ENCODE measurements at regions not wholly inside any gene's neighbourhood (a gene's known extent, or its start where the extent isn't known, plus 50 kb on each side); places are given as distances from the start of the nearest gene placed in this dataset.
A peak's percentile ranks its signal among the peaks of the same experiment; 100 is the strongest.
"Not testable (repeated sequence)": the region's sequence is repeated elsewhere in the genome, so short reads cannot be mapped to it uniquely, and the experiment has no call there.

GRCh38 chr16:29184738-29185438, 200.0 kb downstream of the LAT start:
- DNase-seq (ENCODE audit: low read depth); H3K4me3 ChIP-seq (ENCODE audit: low read depth, low read length): not testable (repeated sequence)

DNA sequence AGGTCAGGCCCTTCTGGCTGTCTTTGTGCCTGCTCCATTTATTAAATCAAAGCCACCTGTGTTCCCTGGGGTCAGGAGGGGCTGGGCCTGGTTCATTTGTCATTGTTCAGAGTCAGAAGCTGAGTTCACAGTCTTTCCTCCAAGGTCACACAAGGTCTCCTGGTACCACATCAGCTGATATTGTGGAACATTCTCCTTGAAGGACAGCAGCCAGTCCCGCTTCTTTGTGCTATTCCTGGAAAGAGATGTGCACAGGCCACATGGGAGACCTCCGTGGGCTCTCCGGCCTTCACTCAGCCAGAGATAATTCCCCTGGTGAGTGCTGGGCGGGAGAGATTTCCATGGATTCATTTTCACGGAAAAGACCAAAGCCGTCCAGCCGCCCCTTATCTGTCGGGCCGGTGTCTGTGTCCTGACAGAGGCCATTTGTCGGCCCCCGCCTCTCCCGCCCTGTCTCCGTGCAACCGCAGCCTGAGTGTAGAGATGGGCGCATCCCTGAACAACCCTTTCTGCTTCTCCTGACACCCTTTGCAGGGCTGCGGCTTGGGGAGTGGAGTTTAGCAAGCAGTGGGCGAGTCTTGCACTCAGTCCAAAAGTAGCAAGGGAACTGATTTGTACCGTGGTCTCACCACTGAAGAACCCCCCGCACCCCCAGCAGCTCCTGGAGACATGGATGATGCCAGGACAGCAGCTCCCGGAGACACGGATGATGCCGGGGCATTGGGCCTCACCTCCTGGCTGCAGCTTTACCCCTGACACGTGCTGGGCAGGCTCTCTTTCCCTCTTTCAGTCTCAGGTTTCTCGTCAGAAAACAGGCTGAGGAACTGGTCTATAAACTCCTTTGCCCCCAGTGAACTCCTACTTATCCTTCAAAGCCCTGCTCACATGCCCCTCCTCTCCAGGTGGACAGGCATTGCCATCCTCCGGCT, 198.4 kb downstream of the LAT start:
- DNase-seq (ENCODE audit: low read depth); in situ Hi-C loops (cut with HindIII; ENCODE audit: low sequenced_read_pairs); H3K4me3 ChIP-seq (ENCODE audit: low read depth, low read length): not testable (repeated sequence)

More at GRCh38 chr16:29184738-29185438, 200.0 kb downstream of the LAT start:
- in situ Hi-C loops (cut with HindIII; ENCODE audit: low sequenced_read_pairs): not testable (repeated sequence)

- no peak for TF ChIP-seq CTCF (IDR thresholded peaks at IDR 0.05; ENCODE audit: low read depth, low read length, missing control alignments)
- no peak for DNase-seq (ENCODE audit: low read depth)
- in situ Hi-C loops (cut with HindIII; ENCODE audit: low sequenced_read_pairs): no loop called here
- no peak overlapping the region for H3K4me3 ChIP-seq (ENCODE audit: low read depth, low read length)
Observed at GRCh38 chr16:29182501-29182900, 197.6 kb downstream of the LAT start.

- H3K4me3 ChIP-seq (ENCODE audit: low read depth, low read length); in situ Hi-C loops (cut with HindIII; ENCODE audit: low sequenced_read_pairs); DNase-seq (ENCODE audit: low read depth): not testable (repeated sequence)
- peak; percentile 7 for TF ChIP-seq CTCF (IDR thresholded peaks at IDR 0.05; ENCODE audit: low read depth, low read length, missing control alignments)
Observed at GRCh38 chr16:29181921-29182411, 197.1 kb downstream of the LAT start.

DNA sequence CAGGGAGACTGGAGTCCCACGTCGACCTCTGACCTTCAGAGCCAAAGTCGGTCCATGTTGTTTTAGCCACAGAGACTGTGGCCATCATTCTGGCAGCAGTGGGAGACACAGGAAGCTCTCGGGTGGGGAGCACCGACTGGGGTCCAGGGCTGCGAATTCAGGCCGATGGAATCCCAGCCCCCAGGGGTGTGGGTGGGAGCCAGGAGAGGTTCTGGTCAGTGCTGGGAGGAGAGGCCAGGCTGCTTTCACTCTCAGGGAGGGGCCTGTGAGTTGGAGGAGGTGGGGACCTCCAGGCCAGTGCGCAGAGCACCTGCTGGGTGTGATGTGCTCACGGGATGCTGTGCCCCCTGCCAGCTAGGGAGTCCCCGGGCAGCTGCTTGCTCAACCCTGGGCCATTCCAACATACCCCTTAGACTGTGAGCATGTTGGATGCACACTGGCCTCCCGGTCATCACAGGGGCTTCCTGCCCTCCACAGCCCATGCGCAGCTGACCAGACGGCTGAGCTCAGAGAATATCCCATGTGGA, 196.5 kb downstream of the LAT start:
- DNase-seq (ENCODE audit: low read depth); H3K4me3 ChIP-seq (ENCODE audit: low read depth, low read length); in situ Hi-C loops (cut with HindIII; ENCODE audit: low sequenced_read_pairs): not testable (repeated sequence)

GRCh38 chr16:29180206-29180600, 195.4 kb downstream of the LAT start:
- H3K4me3 ChIP-seq (ENCODE audit: low read depth, low read length); in situ Hi-C loops (cut with HindIII; ENCODE audit: low sequenced_read_pairs); DNase-seq (ENCODE audit: low read depth): not testable (repeated sequence)

GRCh38 chr16:29179401-29180205, 194.8 kb downstream of the LAT start:
- in situ Hi-C loops (cut with HindIII; ENCODE audit: low sequenced_read_pairs); DNase-seq (ENCODE audit: low read depth); H3K4me3 ChIP-seq (ENCODE audit: low read depth, low read length): not testable (repeated sequence)
- TF ChIP-seq CTCF (IDR thresholded peaks at IDR 0.05; ENCODE audit: low read depth, low read length, missing control alignments): peak; percentile 44

DNA sequence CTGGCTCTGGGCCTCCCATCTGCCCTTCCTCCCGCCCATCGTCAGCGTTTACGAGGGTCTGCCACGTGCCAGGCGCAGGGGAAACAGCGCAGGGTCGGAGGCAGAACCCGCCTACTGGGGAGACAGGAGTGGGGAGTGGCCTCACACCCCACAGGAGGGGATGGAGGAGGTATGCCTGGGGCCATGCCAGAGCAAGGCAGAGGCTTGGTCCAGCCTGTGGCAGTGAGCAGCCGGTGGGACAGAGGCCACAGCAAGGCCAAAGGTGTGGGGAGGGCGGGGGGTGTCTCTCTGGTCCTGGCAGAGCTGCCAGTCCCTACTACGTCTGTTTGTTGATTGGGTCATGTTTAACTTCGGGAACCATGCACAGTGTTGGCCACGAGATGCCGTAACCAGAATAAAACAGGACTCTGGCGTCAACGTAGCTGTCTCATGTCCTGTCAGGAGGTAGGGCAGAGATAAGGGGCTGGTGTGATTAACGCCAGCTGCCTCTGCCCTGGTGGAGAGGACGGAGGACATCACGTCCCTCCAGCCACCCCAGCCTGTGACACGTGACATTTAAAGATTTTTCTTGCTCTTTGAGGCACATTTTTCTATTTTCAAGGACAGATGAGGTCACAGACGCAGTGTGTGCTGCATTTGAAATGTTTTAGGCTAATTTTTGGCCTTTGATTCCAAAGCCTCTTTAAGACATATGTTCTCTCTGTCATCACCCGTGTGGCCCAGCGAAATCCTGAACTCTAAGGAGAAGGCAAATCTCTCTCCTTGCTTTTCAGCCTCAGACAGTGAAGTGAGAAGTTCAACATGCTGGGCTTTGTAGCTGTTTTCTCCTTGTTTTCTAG, 193.3 kb downstream of the LAT start:
- in situ Hi-C loops (cut with HindIII; ENCODE audit: low sequenced_read_pairs); H3K4me3 ChIP-seq (ENCODE audit: low read depth, low read length); DNase-seq (ENCODE audit: low read depth): not testable (repeated sequence)

GRCh38 chr16:29177203-29177887, 192.5 kb downstream of the LAT start:
- in situ Hi-C loops (cut with HindIII; ENCODE audit: low sequenced_read_pairs); DNase-seq (ENCODE audit: low read depth); H3K4me3 ChIP-seq (ENCODE audit: low read depth, low read length): not testable (repeated sequence)

- H3K4me3 ChIP-seq (ENCODE audit: low read depth, low read length); in situ Hi-C loops (cut with HindIII; ENCODE audit: low sequenced_read_pairs); DNase-seq (ENCODE audit: low read depth): not testable (repeated sequence)
Observed at GRCh38 chr16:29176822-29177202, 192.0 kb downstream of the LAT start.

- H3K4me3 ChIP-seq (ENCODE audit: low read depth, low read length); in situ Hi-C loops (cut with HindIII; ENCODE audit: low sequenced_read_pairs); DNase-seq (ENCODE audit: low read depth): not testable (repeated sequence)
Observed at GRCh38 chr16:29176154-29176470, 191.3 kb downstream of the LAT start.

Data from astrocyte of the cerebellum (primary cell).